Neural cell (in vitro differentiated cells): ENCODE measurements at regions not wholly inside any gene's neighbourhood (a gene's known extent, or its start where the extent isn't known, plus 50 kb on each side); places are given as distances from the start of the nearest gene placed in this dataset.

Experiments used
- H2AFZ ChIP-seq: fragments of 200-600, 300-800 bp; sonication (generic), shearing (Covaris generic); 2 replicates; pipeline ENCODE4 v1.6.0; 2014; ENCODE audit warnings: low read depth, mild to moderate bottlenecking, antibody characterized with exemption, low read length, moderate library complexity
- H3F3A ChIP-seq: fragments of 200-600 bp; shearing (Covaris generic); 2 replicates; pipeline ENCODE4 v1.6.1; 2016; ENCODE audit warnings: mild to moderate bottlenecking, moderate library complexity, mixed read lengths, antibody characterized with exemption, low read length; ENCODE audit not compliant: insufficient read depth, poor library complexity, severe bottlenecking
- H3K27ac ChIP-seq: fragments of 200-600, 300-800 bp; sonication (generic), shearing (Covaris generic); 2 replicates; pipeline ENCODE4 v1.5.1; 2014; ENCODE audit warnings: mild to moderate bottlenecking, low read length, moderate library complexity
- H3K27me3 ChIP-seq: fragments of 300-800, 200-600 bp; sonication (generic), shearing (Covaris generic); 2 replicates; pipeline ENCODE4 v1.6.0; 2014; ENCODE audit warnings: mild to moderate bottlenecking, low read depth, low read length, moderate library complexity; ENCODE audit not compliant: insufficient read depth
- H3K36me3 ChIP-seq: fragments of 300-800, 200-600 bp; sonication (generic), shearing (Covaris generic); 2 replicates; pipeline ENCODE4 v1.5.1; 2014; ENCODE audit warnings: mild to moderate bottlenecking, antibody characterized with exemption, low read length, moderate library complexity; ENCODE audit not compliant: insufficient read depth
- H3K4me2 ChIP-seq: fragments of 300-800, 200-600 bp; sonication (generic), shearing (Covaris generic); 2 replicates; pipeline ENCODE4 v1.6.0; 2014; ENCODE audit warnings: mild to moderate bottlenecking, low read length
- H3K4me3 ChIP-seq: fragments of 300-800, 200-600 bp; sonication (generic), shearing (Covaris generic); 2 replicates; pipeline ENCODE4 v1.5.1; 2014; ENCODE audit warnings: mild to moderate bottlenecking, low read length, moderate library complexity
- H3K79me2 ChIP-seq: fragments of 200-600 bp; shearing (Covaris generic); replicated peaks from 2 replicates; pipeline ENCODE4 v1.6.0; 2014; ENCODE audit warnings: mild to moderate bottlenecking, low read length, moderate library complexity; ENCODE audit not compliant: insufficient read depth
- H3K9ac ChIP-seq: fragments of 300-800, 200-600 bp; sonication (generic), shearing (Covaris generic); 2 replicates; pipeline ENCODE4 v1.6.1; 2016; ENCODE audit warnings: mild to moderate bottlenecking, low read length, mixed read lengths
- H3K9me2 ChIP-seq: fragments of 200-600 bp; shearing (Covaris generic); 2 replicates; pipeline ENCODE4 v1.6.1; 2016; ENCODE audit warnings: mild to moderate bottlenecking, low read length, mixed read lengths; ENCODE audit not compliant: insufficient read depth
- H3K9me3 ChIP-seq: fragments of 200-600, 300-800 bp; sonication (generic), shearing (Covaris generic); 2 replicates; pipeline ENCODE4 v1.6.1; 2016; ENCODE audit warnings: mild to moderate bottlenecking, mixed run types, low read length, moderate library complexity, mixed read lengths
- H4K20me1 ChIP-seq: fragments of 200-600 bp; shearing (Covaris generic); 2 replicates; pipeline ENCODE4 v1.6.1; 2016; ENCODE audit warnings: mild to moderate bottlenecking, mixed run types; ENCODE audit not compliant: insufficient read depth
- CTCF ChIP-seq: fragments of 450-650 bp; IDR thresholded peaks from 2 replicates; pipeline ENCODE4 v1.5.1; 2014; ENCODE audit warnings: antibody characterized with exemption, mild to moderate bottlenecking, moderate library complexity; ENCODE audit not compliant: poor library complexity, severe bottlenecking
- EP300 ChIP-seq: fragments of 450-650 bp; conservative IDR thresholded peaks from 2 replicates; pipeline ENCODE4 v1.6.1; 2014; ENCODE audit warnings: antibody characterized with exemption, mild to moderate bottlenecking, moderate library complexity; ENCODE audit not compliant: poor library complexity, severe bottlenecking
- EZH2 ChIP-seq: fragments of 200-600, 300-800 bp; shearing (Covaris generic), sonication (generic); IDR thresholded peaks from 2 replicates; pipeline ENCODE4 v1.6.1; 2014; ENCODE audit warnings: antibody characterized with exemption, low read length, borderline replicate concordance, mild to moderate bottlenecking; ENCODE audit not compliant: insufficient read depth, poor library complexity, severe bottlenecking
- MXI1 ChIP-seq: fragments of 450-650 bp; conservative IDR thresholded peaks from 2 replicates; pipeline ENCODE4 v1.6.1; 2014; ENCODE audit warnings: antibody characterized with exemption, mild to moderate bottlenecking; ENCODE audit not compliant: poor library complexity, severe bottlenecking
- POLR2AphosphoS5 ChIP-seq: IDR thresholded peaks from 2 replicates; pipeline ENCODE4 v1.6.1; 2012
- RAD21 ChIP-seq: fragments of 450-650 bp; conservative IDR thresholded peaks from 2 replicates; pipeline ENCODE4 v1.6.1; 2014; ENCODE audit warnings: antibody characterized with exemption, mild to moderate bottlenecking, moderate library complexity
- REST ChIP-seq: IDR thresholded peaks from 2 replicates; pipeline ENCODE4 v1.6.1; 2012; ENCODE audit warnings: borderline replicate concordance
- SMC3 ChIP-seq: fragments of 450-650 bp; conservative IDR thresholded peaks from 2 replicates; pipeline ENCODE4 v1.6.1; 2014; ENCODE audit warnings: antibody characterized with exemption, mild to moderate bottlenecking, moderate library complexity; ENCODE audit not compliant: poor library complexity
- TAF1 ChIP-seq: IDR thresholded peaks from 2 replicates; pipeline ENCODE4 v1.6.1; 2012; ENCODE audit warnings: low read depth

- peaks cover 4% of the 10 kb centered on the region for H3K27me3 ChIP-seq
- H3F3A ChIP-seq, result no peaks in the 10 kb centered on the region
- H4K20me1 ChIP-seq, result no peaks in the 10 kb centered on the region
- no peaks in the 10 kb centered on the region for H3K36me3 ChIP-seq
- TF ChIP-seq EP300 (peak; percentile 2), REST (no peak)
- peak overlapping the region; percentile 9 for H3K9ac ChIP-seq
- H3K9me3 ChIP-seq, result no peaks in the 10 kb centered on the region
- peak overlapping the region; percentile 32 for H3K4me3 ChIP-seq
- no peaks in the 10 kb centered on the region for H3K9me2 ChIP-seq
- H3K27ac ChIP-seq, result peak overlapping the region; percentile 4
- H3K4me2 ChIP-seq, result no peak overlapping the region
- H3K79me2 ChIP-seq, result no peaks in the 10 kb centered on the region
- peak overlapping the region; percentile 2 for H2AFZ ChIP-seq
Observed at GRCh38 chr5:110257971-110258370, 468.5 kb downstream of the TMEM232 start.

- Histone ChIP-seq H3F3A (no peaks in the 10 kb centered on the region), H3K79me2 (no peaks in the 10 kb centered on the region), H3K27me3 (peaks cover 4% of the 10 kb centered on the region), H2AFZ (no peak overlapping the region), H3K4me3 (peak overlapping the region; percentile 32), H4K20me1 (no peaks in the 10 kb centered on the region), H3K36me3 (no peaks in the 10 kb centered on the region), H3K4me2 (no peak overlapping the region), H3K9ac (peak overlapping the region; percentile 9), H3K9me2 (no peaks in the 10 kb centered on the region), H3K9me3 (no peaks in the 10 kb centered on the region), H3K27ac (peak overlapping the region; percentile 4)
- no peak for TF ChIP-seq EZH2
- peak; percentile 20 for TF ChIP-seq EP300
Observed at GRCh38 chr5:110258460-110259216, 467.8 kb downstream of the TMEM232 start.

GRCh38 chr5:110262749-110263148, 463.7 kb downstream of the TMEM232 start:
- Histone ChIP-seq H4K20me1 (no peaks in the 10 kb centered on the region), H3K4me2 (no peak overlapping the region), H3K9me2 (no peaks in the 10 kb centered on the region)

More at GRCh38 chr5:110262749-110263148, 463.7 kb downstream of the TMEM232 start:
- no peaks in the 10 kb centered on the region for H3K27me3 ChIP-seq
- H2AFZ ChIP-seq, result no peak overlapping the region
- H3F3A ChIP-seq, result no peaks in the 10 kb centered on the region
- no peaks in the 10 kb centered on the region for H3K79me2 ChIP-seq
- no peaks in the 10 kb centered on the region for H3K36me3 ChIP-seq
- TF ChIP-seq CTCF, result no peak
- no peak for TF ChIP-seq EP300
- no peak for TF ChIP-seq EZH2
- no peak for TF ChIP-seq REST
- TF ChIP-seq TAF1, result no peak
- no peak for TF ChIP-seq RAD21
- TF ChIP-seq POLR2AphosphoS5, result no peak
- no peak for TF ChIP-seq SMC3
- no peak for TF ChIP-seq MXI1
- no peak overlapping the region for H3K4me3 ChIP-seq
- H3K9ac ChIP-seq, result no peak overlapping the region
- H3K9me3 ChIP-seq, result no peaks in the 10 kb centered on the region
- H3K27ac ChIP-seq, result no peak overlapping the region
